CD14-positive monocyte (primary cell): ENCODE measurements at regions not wholly inside any gene's neighbourhood (a gene's known extent, or its start where the extent isn't known, plus 50 kb on each side); places are given as distances from the start of the nearest gene placed in this dataset.

ENCODE experiments used
- DNase-seq, 3 donors: peaks; one replicate each; pipeline ENCODE4 v3.0.0-alpha.2; 2011 to 2022
- H2AFZ ChIP-seq: 2 replicates; pipeline ENCODE4 v1.6.0; 2012; ENCODE audit warnings: mild to moderate bottlenecking, low read depth, low read length, inconsistent platforms; ENCODE audit not compliant: insufficient read depth, poor library complexity, severe bottlenecking
- H3K27ac ChIP-seq, 2 donors: 1 replicate in 1 of 2; 2 replicates in 1 of 2; pipeline ENCODE4 v1.5.1; 2012 to 2013; ENCODE audit warnings: low read length in 2 of 2, control low read depth in 1 of 2, inconsistent platforms in 1 of 2, low read depth in 1 of 2, mild to moderate bottlenecking in 1 of 2
- H3K27me3 ChIP-seq, 2 donors: one replicate each; pipeline versions ENCODE4 v1.6.0 to v1.6.1; 2011 to 2013; ENCODE audit warnings: low read length in 2 of 2; ENCODE audit not compliant: control insufficient read depth in 2 of 2, insufficient read depth in 2 of 2
- H3K36me3 ChIP-seq, 2 donors: replicated peaks in 1 of 2; 1 replicate in 1 of 2; 2 replicates in 1 of 2; pipeline versions ENCODE4 v1.5.1 to v1.6.1; 2012 to 2013; ENCODE audit warnings: low read length in 2 of 2, control low read depth in 1 of 2, inconsistent platforms in 1 of 2, mild to moderate bottlenecking in 1 of 2; ENCODE audit not compliant: insufficient read depth in 2 of 2, control insufficient read depth in 1 of 2
- H3K4me1 ChIP-seq, 2 donors: 1 replicate in 1 of 2; 2 replicates in 1 of 2; pipeline versions ENCODE4 v1.5.1 to v1.6.1; 2012 to 2013; ENCODE audit warnings: low read length in 2 of 2, control low read depth in 1 of 2, inconsistent platforms in 1 of 2, mild to moderate bottlenecking in 1 of 2, moderate library complexity in 1 of 2; ENCODE audit not compliant: insufficient read depth in 2 of 2, control insufficient read depth in 1 of 2
- H3K4me2 ChIP-seq: replicated peaks from 2 replicates; pipeline ENCODE3; 2012; ENCODE audit warnings: low read length, moderate library complexity, mild to moderate bottlenecking; ENCODE audit not compliant: poor library complexity, severe bottlenecking; ENCODE audit errors: extremely low read depth
- H3K4me3 ChIP-seq, 3 experiments: fragments of 200-600 bp in 1 of 3; sonication (generic) in 1 of 3; replicated peaks in 1 of 3; 1 replicate in 2 of 3; 2 replicates in 1 of 3; pipeline ENCODE4 v1.5.1; 2011 to 2013; ENCODE audit warnings: low read length in 3 of 3, mild to moderate bottlenecking in 3 of 3, control low read depth in 2 of 3, low read depth in 2 of 3, inconsistent platforms in 1 of 3, moderate library complexity in 1 of 3
- H3K79me2 ChIP-seq: 2 replicates; pipeline ENCODE4 v1.6.0; 2012; ENCODE audit warnings: mild to moderate bottlenecking, control low read depth, inconsistent platforms, low read length, moderate library complexity; ENCODE audit not compliant: insufficient read depth
- H3K9ac ChIP-seq: 2 replicates; pipeline ENCODE4 v1.6.0; 2017; ENCODE audit warnings: low read length, mild to moderate bottlenecking; ENCODE audit not compliant: insufficient read depth, poor library complexity, severe bottlenecking
- H3K9me3 ChIP-seq, 2 donors: replicated peaks in 1 of 2; 1 replicate in 1 of 2; 2 replicates in 1 of 2; pipeline versions ENCODE4 v1.5.1 to v1.6.1; 2012 to 2013; ENCODE audit warnings: low read length in 2 of 2, control low read depth in 1 of 2; ENCODE audit not compliant: control insufficient read depth in 1 of 2, insufficient read depth in 1 of 2
- H4K20me1 ChIP-seq: 2 replicates; pipeline ENCODE4 v1.6.0; 2012; ENCODE audit warnings: mild to moderate bottlenecking, low read length, control low read depth, moderate library complexity; ENCODE audit not compliant: insufficient read depth
- H3K27ac Mint-ChIP-seq, 7 donors: one replicate each; pipeline ENCODE4 v1.8.0; 2020; ENCODE audit warnings: mild to moderate bottlenecking in 7 of 7, mixed read lengths in 7 of 7, moderate library complexity in 6 of 7, inconsistent platforms in 2 of 7
- H3K27me3 Mint-ChIP-seq, 3 donors: one replicate each; pipeline ENCODE4 v1.8.0; 2021 to 2022; ENCODE audit warnings: low read depth in 3 of 3, mild to moderate bottlenecking in 3 of 3, mixed read lengths in 3 of 3, moderate library complexity in 3 of 3, inconsistent platforms in 1 of 3
- H3K36me3 Mint-ChIP-seq, 2 donors: one replicate each; pipeline ENCODE4 v1.8.0; 2020; ENCODE audit warnings: mixed read lengths in 2 of 2, inconsistent platforms in 1 of 2, mild to moderate bottlenecking in 1 of 2
- H3K4me1 Mint-ChIP-seq: one replicate; pipeline ENCODE4 v1.8.0; 2020; ENCODE audit warnings: mild to moderate bottlenecking, mixed read lengths
- H3K4me3 Mint-ChIP-seq, 2 donors: one replicate each; pipeline ENCODE4 v1.8.0; 2020; ENCODE audit warnings: mild to moderate bottlenecking in 2 of 2, mixed read lengths in 2 of 2, moderate library complexity in 1 of 2
- H3K9me3 Mint-ChIP-seq, 7 donors: one replicate each; pipeline ENCODE4 v1.8.0; 2020 to 2022; ENCODE audit warnings: mixed read lengths in 7 of 7, mild to moderate bottlenecking in 6 of 7, moderate library complexity in 6 of 7, inconsistent platforms in 2 of 7
- CTCF ChIP-seq: fragments of 200-600 bp; IDR thresholded peaks from one replicate; pipeline ENCODE4 v1.8.0; 2022; ENCODE audit warnings: antibody characterized with exemption, mild to moderate bottlenecking
- whole genome bisulfite sequencing: methylation state at CpG from one replicate; pipeline ENCODE4 v1.1.5; 2013; ENCODE audit warnings: missing lambda C conversion rate; ENCODE audit not compliant: insufficient coverage; 5-methylcytosine and 5-hydroxymethylcytosine counted together
- intact Hi-C, 2 donors: fragments of 100-400 bp; cut with micrococcal nuclease; formaldehyde crosslinking; loops; one replicate each; pipeline versions ENCODE4 v1.15.0 to v1.15.1; 2023

- Histone ChIP-seq H3K27ac (no peak overlapping the region), H3K9ac (no peak overlapping the region), H3K4me3 (no peak overlapping the region), H3K27me3 (no peaks in the 10 kb centered on the region), H4K20me1 (no peaks in the 10 kb centered on the region), H2AFZ (no peak overlapping the region), H3K4me1 (no peaks in the 10 kb centered on the region), H3K4me2 (no peak overlapping the region), H3K9me3 (no peaks in the 10 kb centered on the region), H3K36me3 (no peaks in the 10 kb centered on the region), H3K79me2 (no peaks in the 10 kb centered on the region)
- no peak for DNase-seq
- intact Hi-C loops = no loop called here
- Mint-ChIP-seq H3K27me3 (peaks cover 0 to 2% (median 0%) of the 10 kb centered on the region in 3 donors), H3K36me3 (no peaks in the 10 kb centered on the region), H3K9me3 (peaks cover 0 to 5% (median 0%) of the 10 kb centered on the region in 7 donors), H3K4me1 (no peaks in the 10 kb centered on the region), H3K27ac (no peak overlapping the region), H3K4me3 (no peak overlapping the region)
- no peak for TF ChIP-seq CTCF
- 96% methylated on average over 16 of the region's 19 CpGs for WGBS
Measured at GRCh38 chr22:48651981-48652538, 1175.6 kb downstream of the BRD1 start.

GRCh38 chr22:48651036-48651890, 1176.4 kb downstream of the BRD1 start:
- H3K9me3 Mint-ChIP-seq = peaks cover 0 to 5% (median 0%) of the 10 kb centered on the region in 7 donors
- H3K36me3 ChIP-seq = no peaks in the 10 kb centered on the region
- H3K4me1 Mint-ChIP-seq = no peaks in the 10 kb centered on the region
- H3K27me3 Mint-ChIP-seq = peaks cover 0 to 2% (median 0%) of the 10 kb centered on the region in 3 donors
- H3K36me3 Mint-ChIP-seq = no peaks in the 10 kb centered on the region
- H3K27ac Mint-ChIP-seq = no peak overlapping the region
- no peak overlapping the region for H3K9ac ChIP-seq
- no peaks in the 10 kb centered on the region for H3K9me3 ChIP-seq
- DNase-seq = no peak
- no peaks in the 10 kb centered on the region for H3K79me2 ChIP-seq
- no peaks in the 10 kb centered on the region for H3K4me1 ChIP-seq
- H3K27me3 ChIP-seq = no peaks in the 10 kb centered on the region
- WGBS = 95% methylated on average over 11 of the region's 26 CpGs
- H3K4me2 ChIP-seq = no peak overlapping the region
- intact Hi-C loops = no loop called here
- H4K20me1 ChIP-seq = no peaks in the 10 kb centered on the region
- no peak overlapping the region for H3K4me3 ChIP-seq
- H3K27ac ChIP-seq = no peak overlapping the region
- H2AFZ ChIP-seq = no peak overlapping the region
- H3K4me3 Mint-ChIP-seq = no peak overlapping the region
- TF ChIP-seq CTCF = no peak
